ENCODE measurements at regions not wholly inside any gene's neighbourhood (a gene's known extent, or its start where the extent isn't known, plus 50 kb on each side); places are given as distances from the start of the nearest gene placed in this dataset.

- H3K36me3 Mint-ChIP-seq, result peaks cover 0 to 4% (median 0%) of the 10 kb centered on the region in 3 donors
- H3K9me3 Mint-ChIP-seq, result no peaks in the 10 kb centered on the region
- H3K9me3 ChIP-seq (ENCODE audit: low read length), result no peaks in the 10 kb centered on the region
- no peak overlapping the region for H3K4me3 ChIP-seq (ENCODE audit: low read length)
- no peak for DNase-seq
- H3K27ac Mint-ChIP-seq, result peak overlapping the region in 3 of 8 donors; percentile 17 to 41 (median 30)
- H3K4me3 Mint-ChIP-seq, result peak overlapping the region in 2 of 7 donors; percentile 33 to 62
- peaks cover 20% of the 10 kb centered on the region for H3K4me1 ChIP-seq (ENCODE audit: insufficient read depth, low read length)
- H3K4me1 Mint-ChIP-seq, result peaks cover 14 to 19% (median 15%) of the 10 kb centered on the region in 3 donors
- H3K27me3 Mint-ChIP-seq, result peaks cover 6% of the 10 kb centered on the region in 2 donors
- H3K27ac ChIP-seq (ENCODE audit: low read depth, low read length), result no peak overlapping the region
- no peaks in the 10 kb centered on the region for H3K27me3 ChIP-seq (ENCODE audit: insufficient read depth, low read length, poor library complexity, severe bottlenecking)
- no peaks in the 10 kb centered on the region for H3K36me3 ChIP-seq (ENCODE audit: insufficient read depth, low read length)
- CTCF ChIA-PET, result no interaction called here
- POLR2A ChIA-PET, result no interaction called here
These were observed 266.9 kb downstream of the RPS24 start for GRCh38 chr10:78300526-78300925.

GRCh38 chr10:78301481-78301880 is 267.8 kb downstream of the RPS24 start:
- Mint-ChIP-seq H3K36me3 (peaks cover 0 to 4% (median 0%) of the 10 kb centered on the region in 3 donors), H3K27me3 (peaks cover 5 to 6% of the 10 kb centered on the region in 2 donors), H3K4me1 (peaks cover 14 to 19% (median 15%) of the 10 kb centered on the region in 3 donors), H3K27ac (peak overlapping the region in 2 of 8 donors; percentile 59 to 80), H3K9me3 (no peaks in the 10 kb centered on the region), H3K4me3 (peak overlapping the region in 2 of 7 donors; percentile 19 to 62)
- no peak for DNase-seq
- peaks cover 20% of the 10 kb centered on the region for H3K4me1 ChIP-seq (ENCODE audit: insufficient read depth, low read length)
- H3K36me3 ChIP-seq (ENCODE audit: insufficient read depth, low read length), result no peaks in the 10 kb centered on the region
- no peaks in the 10 kb centered on the region for H3K9me3 ChIP-seq (ENCODE audit: low read length)
- POLR2A ChIA-PET, result interaction anchor here (1.0 kb wide), 1 partner anchor 1014 kb away, joined by 3 read pairs; no protein-coding TSS in a partner anchor
- CTCF ChIA-PET, result no interaction called here
- no peak overlapping the region for H3K27ac ChIP-seq (ENCODE audit: low read depth, low read length)
- H3K27me3 ChIP-seq (ENCODE audit: insufficient read depth, low read length, poor library complexity, severe bottlenecking), result no peaks in the 10 kb centered on the region
- no peak overlapping the region for H3K4me3 ChIP-seq (ENCODE audit: low read length)

GRCh38 chr10:78301891-78302738 is 268.5 kb downstream of the RPS24 start:
- Histone ChIP-seq H3K27ac (ENCODE audit: low read depth, low read length) (peak overlapping the region; percentile 68), H3K4me1 (ENCODE audit: insufficient read depth, low read length) (peaks cover 20% of the 10 kb centered on the region), H3K27me3 (ENCODE audit: insufficient read depth, low read length, poor library complexity, severe bottlenecking) (no peaks in the 10 kb centered on the region), H3K9me3 (ENCODE audit: low read length) (no peaks in the 10 kb centered on the region), H3K4me3 (ENCODE audit: low read length) (peak overlapping the region; percentile 64), H3K36me3 (ENCODE audit: insufficient read depth, low read length) (no peaks in the 10 kb centered on the region)
- no peak for DNase-seq
- ChIA-PET CTCF (interaction anchor here (0.9 to 2.1 kb wide), 5 partner anchors 9 to 893 kb away, joined by 3 to 7 read pairs (median 4); no protein-coding TSS in a partner anchor), POLR2A (interaction anchor here (1.0 kb wide), 1 partner anchor 1013 kb away, joined by 3 read pairs; no protein-coding TSS in a partner anchor)
- Mint-ChIP-seq H3K36me3 (peaks cover 0 to 4% (median 0%) of the 10 kb centered on the region in 3 donors), H3K27me3 (peaks cover 5 to 6% of the 10 kb centered on the region in 2 donors), H3K4me1 (peaks cover 14 to 19% (median 15%) of the 10 kb centered on the region in 3 donors), H3K27ac (peak overlapping the region; percentile 87 to 100 (median 98)), H3K9me3 (no peaks in the 10 kb centered on the region), H3K4me3 (peak overlapping the region; percentile 86 to 96 (median 93))

GRCh38 chr10:78302739-78302988 is 269.0 kb downstream of the RPS24 start:
- DNase-seq, result no peak
- Histone ChIP-seq H3K9me3 (ENCODE audit: low read length) (no peaks in the 10 kb centered on the region), H3K36me3 (ENCODE audit: insufficient read depth, low read length) (no peaks in the 10 kb centered on the region), H3K4me3 (ENCODE audit: low read length) (peak overlapping the region; percentile 64), H3K27ac (ENCODE audit: low read depth, low read length) (peak overlapping the region; percentile 68), H3K4me1 (ENCODE audit: insufficient read depth, low read length) (peaks cover 20% of the 10 kb centered on the region), H3K27me3 (ENCODE audit: insufficient read depth, low read length, poor library complexity, severe bottlenecking) (no peaks in the 10 kb centered on the region)
- Mint-ChIP-seq H3K36me3 (peaks cover 0 to 4% (median 0%) of the 10 kb centered on the region in 3 donors), H3K9me3 (no peaks in the 10 kb centered on the region), H3K4me3 (peak overlapping the region; percentile 86 to 96 (median 93)), H3K4me1 (peaks cover 14 to 19% (median 15%) of the 10 kb centered on the region in 3 donors), H3K27me3 (peaks cover 5 to 6% of the 10 kb centered on the region in 2 donors), H3K27ac (peak overlapping the region; percentile 87 to 100 (median 98))
- ChIA-PET CTCF (interaction anchor here (0.9 to 2.1 kb wide), 5 partner anchors 10 to 892 kb away, joined by 3 to 7 read pairs (median 4); no protein-coding TSS in a partner anchor), POLR2A (no interaction called here)

GRCh38 chr10:78302989-78303854 is 269.6 kb downstream of the RPS24 start:
- peaks cover 4 to 6% of the 10 kb centered on the region in 2 donors for H3K27me3 Mint-ChIP-seq
- Histone ChIP-seq H3K27me3 (ENCODE audit: insufficient read depth, low read length, poor library complexity, severe bottlenecking) (no peaks in the 10 kb centered on the region), H3K4me1 (ENCODE audit: insufficient read depth, low read length) (peaks cover 20% of the 10 kb centered on the region), H3K4me3 (ENCODE audit: low read length) (peak overlapping the region; percentile 64), H3K36me3 (ENCODE audit: insufficient read depth, low read length) (no peaks in the 10 kb centered on the region), H3K9me3 (ENCODE audit: low read length) (no peaks in the 10 kb centered on the region), H3K27ac (ENCODE audit: low read depth, low read length) (peak overlapping the region; percentile 68)
- H3K27ac Mint-ChIP-seq, result peak overlapping the region; percentile 87 to 100 (median 98)
- H3K4me3 Mint-ChIP-seq, result peak overlapping the region; percentile 86 to 96 (median 93)
- peaks cover 14 to 19% (median 15%) of the 10 kb centered on the region in 3 donors for H3K4me1 Mint-ChIP-seq
- POLR2A ChIA-PET, result no interaction called here
- DNase-seq, result peak; percentile 94 to 96 (median 95)
- no peaks in the 10 kb centered on the region for H3K9me3 Mint-ChIP-seq
- peaks cover 0 to 4% (median 0%) of the 10 kb centered on the region in 3 donors for H3K36me3 Mint-ChIP-seq
- CTCF ChIA-PET, result interaction anchor here (0.9 to 2.1 kb wide), 5 partner anchors 9 to 891 kb away, joined by 3 to 7 read pairs (median 4); no protein-coding TSS in a partner anchor

GRCh38 chr10:78304091-78305045 is 270.7 kb downstream of the RPS24 start:
- no peaks in the 10 kb centered on the region for H3K36me3 ChIP-seq (ENCODE audit: insufficient read depth, low read length)
- no peaks in the 10 kb centered on the region for H3K9me3 Mint-ChIP-seq
- H3K27me3 ChIP-seq (ENCODE audit: insufficient read depth, low read length, poor library complexity, severe bottlenecking), result no peaks in the 10 kb centered on the region
- no peaks in the 10 kb centered on the region for H3K9me3 ChIP-seq (ENCODE audit: low read length)
- ChIA-PET POLR2A (no interaction called here), CTCF (interaction anchor here (1.0 to 2.1 kb wide), 4 partner anchors 9 to 257 kb away, joined by 3 to 7 read pairs (median 5); no protein-coding TSS in a partner anchor)
- peaks cover 0 to 4% (median 0%) of the 10 kb centered on the region in 3 donors for H3K36me3 Mint-ChIP-seq
- peak overlapping the region in 6 of 8 donors; percentile 15 to 87 (median 58) for H3K27ac Mint-ChIP-seq
- H3K27ac ChIP-seq (ENCODE audit: low read depth, low read length), result no peak overlapping the region
- H3K4me3 ChIP-seq (ENCODE audit: low read length), result no peak overlapping the region
- peaks cover 20% of the 10 kb centered on the region for H3K4me1 ChIP-seq (ENCODE audit: insufficient read depth, low read length)
- DNase-seq, result no peak
- peaks cover 0 to 4% of the 10 kb centered on the region in 2 donors for H3K27me3 Mint-ChIP-seq
- peaks cover 14 to 19% (median 15%) of the 10 kb centered on the region in 3 donors for H3K4me1 Mint-ChIP-seq
- peak overlapping the region in 4 of 7 donors; percentile 17 to 81 (median 62) for H3K4me3 Mint-ChIP-seq

GRCh38 chr10:78305311-78305710 is 271.6 kb downstream of the RPS24 start:
- Histone ChIP-seq H3K4me1 (ENCODE audit: insufficient read depth, low read length) (peaks cover 20% of the 10 kb centered on the region), H3K27ac (ENCODE audit: low read depth, low read length) (no peak overlapping the region), H3K9me3 (ENCODE audit: low read length) (no peaks in the 10 kb centered on the region), H3K27me3 (ENCODE audit: insufficient read depth, low read length, poor library complexity, severe bottlenecking) (no peaks in the 10 kb centered on the region), H3K36me3 (ENCODE audit: insufficient read depth, low read length) (no peaks in the 10 kb centered on the region), H3K4me3 (ENCODE audit: low read length) (no peak overlapping the region)
- peak overlapping the region in 1 of 8 donors; percentile 14 for H3K27ac Mint-ChIP-seq
- H3K9me3 Mint-ChIP-seq, result no peaks in the 10 kb centered on the region
- H3K36me3 Mint-ChIP-seq, result peaks cover 0 to 4% (median 0%) of the 10 kb centered on the region in 3 donors
- peaks cover 14 to 19% (median 15%) of the 10 kb centered on the region in 3 donors for H3K4me1 Mint-ChIP-seq
- H3K27me3 Mint-ChIP-seq, result peaks cover 0 to 4% of the 10 kb centered on the region in 2 donors
- CTCF ChIA-PET, result interaction anchor here (1.8 kb wide), 1 partner anchor 258 kb away, joined by 4 read pairs; no protein-coding TSS in a partner anchor
- H3K4me3 Mint-ChIP-seq, result peak overlapping the region in 1 of 7 donors; percentile 67
- DNase-seq, result no peak
- POLR2A ChIA-PET, result no interaction called here

Measured in CD8-positive, alpha-beta memory T cell (primary cell).